Hematopoietic multipotent progenitor cell treated with erythropoietin and hydrocortisone succinate and interleukin-3 and kit ligand, for 15 days (in vitro differentiated cells): ENCODE measurements at regions not wholly inside any gene's neighbourhood (a gene's known extent, or its start where the extent isn't known, plus 50 kb on each side); places are given as distances from the start of the nearest gene placed in this dataset.

Source experiments
- DNase-seq: peaks from one replicate; pipeline ENCODE4 v3.0.0-alpha.2; 2015; ENCODE audit warnings: low spot score

- DNase-seq: no peak
Measured at GRCh38 chr13:105979131-105980011, 556.1 kb downstream of the EFNB2 start.

- DNase-seq: no peak
Measured at GRCh38 chr13:105974380-105974779, 561.1 kb downstream of the EFNB2 start.

- no peak for DNase-seq
Measured at GRCh38 chr13:105972811-105973590, 562.5 kb downstream of the EFNB2 start.

GRCh38 chr13:105972306-105972721 is 563.1 kb downstream of the EFNB2 start:
- no peak for DNase-seq

GRCh38 chr13:105971738-105972137 is 563.7 kb downstream of the EFNB2 start:
- no peak for DNase-seq

GRCh38 chr13:105971312-105971711 is 564.1 kb downstream of the EFNB2 start:
- no peak for DNase-seq

- no peak for DNase-seq
Measured at GRCh38 chr13:105969761-105970160, 565.7 kb downstream of the EFNB2 start.

- DNase-seq: no peak
Measured at GRCh38 chr13:105965910-105966309, 569.6 kb downstream of the EFNB2 start.

- no peak for DNase-seq
Measured at GRCh38 chr13:105962080-105962479, 573.4 kb downstream of the EFNB2 start.

GRCh38 chr13:105961438-105961837 is 574.0 kb downstream of the EFNB2 start:
- no peak for DNase-seq

- DNase-seq: no peak
Measured at GRCh38 chr13:105960326-105960725, 575.1 kb downstream of the EFNB2 start.

GRCh38 chr13:105959876-105960275 is 575.6 kb downstream of the EFNB2 start:
- no peak for DNase-seq

GRCh38 chr13:105957769-105958438 is 577.6 kb downstream of the EFNB2 start:
- DNase-seq: no peak

GRCh38 chr13:105956921-105957320 is 578.5 kb downstream of the EFNB2 start:
- no peak for DNase-seq

GRCh38 chr13:105952973-105953290 is 582.5 kb downstream of the EFNB2 start:
- DNase-seq: no peak

- no peak for DNase-seq
Measured at GRCh38 chr13:105952233-105952972, 583.1 kb downstream of the EFNB2 start.

- no peak for DNase-seq
Measured at GRCh38 chr13:105948143-105948542, 587.3 kb downstream of the EFNB2 start.

- DNase-seq: no peak
Measured at GRCh38 chr13:105940882-105941281, 594.6 kb downstream of the EFNB2 start.

- no peak for DNase-seq
Measured at GRCh38 chr13:105937451-105937850, 598.0 kb downstream of the EFNB2 start.

GRCh38 chr13:105936816-105937215 is 598.6 kb downstream of the EFNB2 start:
- no peak for DNase-seq

GRCh38 chr13:105929505-105929904 is 606.0 kb downstream of the EFNB2 start:
- no peak for DNase-seq

GRCh38 chr13:105928901-105929300 is 606.6 kb downstream of the EFNB2 start:
- no peak for DNase-seq
